RWPE2 (cell line): ENCODE measurements at regions not wholly inside any gene's neighbourhood (a gene's known extent, or its start where the extent isn't known, plus 50 kb on each side); places are given as distances from the start of the nearest gene placed in this dataset.
A peak's percentile ranks its signal among the peaks of the same experiment; 100 is the strongest.

Source experiments
- ATAC-seq: fragments of 200-7000 bp; cut with Tn5 transposase; 3 replicates; pipeline ENCODE4 v1.9.1; 2021; ENCODE audit warnings: low read depth
- DNase-seq: peaks from one replicate; pipeline ENCODE4 v3.0.0-alpha.2; 2020; ENCODE audit warnings: low spot score
- H3K27ac ChIP-seq: fragments of 450-650 bp; 2 replicates; pipeline ENCODE4 v1.5.1; 2017; ENCODE audit warnings: mild to moderate bottlenecking; ENCODE audit not compliant: poor library complexity, severe bottlenecking
- H3K27me3 ChIP-seq: fragments of 250-450 bp; sonication (Bioruptor Pico); 2 replicates; pipeline ENCODE4 v1.5.1; 2021; ENCODE audit warnings: mild to moderate bottlenecking, moderate library complexity; ENCODE audit not compliant: insufficient read depth, poor library complexity, severe bottlenecking
- H3K36me3 ChIP-seq: fragments of 250-450 bp; sonication (Bioruptor Pico); 2 replicates; pipeline ENCODE4 v1.5.1; 2020; ENCODE audit warnings: low read depth, mild to moderate bottlenecking, moderate library complexity
- H3K4me1 ChIP-seq: fragments of 250-450 bp; sonication (Bioruptor Pico); 2 replicates; pipeline ENCODE4 v1.5.1; 2021; ENCODE audit warnings: mild to moderate bottlenecking, moderate library complexity; ENCODE audit not compliant: insufficient read depth, poor library complexity, severe bottlenecking
- H3K4me3 ChIP-seq: fragments of 250-450 bp; sonication (Bioruptor Pico); 2 replicates; pipeline ENCODE4 v1.5.1; 2021; ENCODE audit warnings: mild to moderate bottlenecking, moderate library complexity; ENCODE audit not compliant: severe bottlenecking
- H3K9me3 ChIP-seq: fragments of 250-450 bp; sonication (Bioruptor Pico); 2 replicates; pipeline ENCODE4 v1.5.1; 2021; ENCODE audit warnings: mild to moderate bottlenecking, moderate library complexity; ENCODE audit not compliant: severe bottlenecking
- CTCF ChIP-seq: fragments of 450-650 bp; IDR thresholded peaks from one replicate; pipeline ENCODE4 v1.5.1; 2017; ENCODE audit warnings: mild to moderate bottlenecking, moderate library complexity; ENCODE audit not compliant: poor library complexity, severe bottlenecking

- no peaks in the 10 kb centered on the region for H3K4me1 ChIP-seq
- DNase-seq (no peak), ATAC-seq (no peak)
- no peak for TF ChIP-seq CTCF
- peaks cover 3% of the 10 kb centered on the region for H3K9me3 ChIP-seq
- no peak overlapping the region for H3K27ac ChIP-seq
- H3K36me3 ChIP-seq, result no peaks in the 10 kb centered on the region
- H3K4me3 ChIP-seq, result no peak overlapping the region
- peaks cover 81% of the 10 kb centered on the region for H3K27me3 ChIP-seq
These were observed 252.7 kb downstream of the TJP1 start for GRCh38 chr15:29569533-29570092.

GRCh38 chr15:29568840-29569532, 253.3 kb downstream of the TJP1 start:
- DNase-seq (no peak), ATAC-seq (peak; percentile 92)
- peaks cover 81% of the 10 kb centered on the region for H3K27me3 ChIP-seq
- H3K4me1 ChIP-seq, result no peaks in the 10 kb centered on the region
- no peak overlapping the region for H3K4me3 ChIP-seq
- H3K27ac ChIP-seq, result no peak overlapping the region
- TF ChIP-seq CTCF, result peak; percentile 75
- H3K36me3 ChIP-seq, result no peaks in the 10 kb centered on the region
- H3K9me3 ChIP-seq, result peaks cover 3% of the 10 kb centered on the region

DNA sequence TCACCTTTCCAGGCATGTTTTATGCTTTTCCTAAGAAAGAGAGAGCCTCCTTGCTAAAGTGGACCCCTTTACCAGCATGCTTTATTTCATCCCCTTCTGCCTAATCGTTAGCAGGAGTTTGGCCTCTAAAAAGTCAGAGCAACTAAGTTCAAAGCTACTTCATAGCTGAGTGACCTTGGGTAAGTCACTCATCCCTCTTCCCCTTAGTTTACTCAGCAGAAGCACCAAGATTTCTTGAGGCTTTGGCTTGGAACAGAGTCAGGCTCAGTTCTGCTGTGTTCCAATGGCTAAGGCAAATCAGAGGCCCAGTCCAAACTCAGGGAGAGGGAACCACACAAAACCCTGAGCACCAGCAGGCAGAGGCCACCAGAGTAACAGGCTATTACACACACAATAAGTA, 254.9 kb downstream of the TJP1 start:
- no peaks in the 10 kb centered on the region for H3K9me3 ChIP-seq
- TF ChIP-seq CTCF, result no peak
- H3K4me1 ChIP-seq, result no peaks in the 10 kb centered on the region
- ATAC-seq (no peak), DNase-seq (no peak)
- peaks cover 75% of the 10 kb centered on the region for H3K27me3 ChIP-seq
- H3K36me3 ChIP-seq, result no peaks in the 10 kb centered on the region
- H3K4me3 ChIP-seq, result no peak overlapping the region
- no peak overlapping the region for H3K27ac ChIP-seq

DNA sequence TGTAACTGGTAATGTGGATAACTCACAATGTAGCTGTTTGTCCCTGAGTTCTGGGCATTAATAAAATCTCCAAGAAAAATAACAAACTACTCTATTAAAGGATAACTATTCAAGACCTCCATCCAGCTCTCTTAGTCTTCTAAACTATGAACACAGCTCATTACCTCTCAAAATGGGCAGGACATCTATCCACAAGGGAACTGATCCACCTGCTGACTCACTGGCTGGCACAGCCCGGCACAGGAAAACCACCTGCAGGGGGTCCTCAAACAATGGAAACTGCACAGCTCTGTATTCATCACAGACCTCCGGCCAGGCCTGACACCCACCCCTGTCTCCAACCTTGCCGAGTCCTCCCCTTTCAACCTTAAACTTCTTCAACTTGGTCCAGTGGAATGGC, 255.4 kb downstream of the TJP1 start:
- no peak for TF ChIP-seq CTCF
- Histone ChIP-seq H3K9me3 (no peaks in the 10 kb centered on the region), H3K4me3 (no peak overlapping the region), H3K27ac (no peak overlapping the region), H3K4me1 (no peaks in the 10 kb centered on the region), H3K27me3 (peaks cover 71% of the 10 kb centered on the region), H3K36me3 (no peaks in the 10 kb centered on the region)
- ATAC-seq (no peak), DNase-seq (no peak)

DNA sequence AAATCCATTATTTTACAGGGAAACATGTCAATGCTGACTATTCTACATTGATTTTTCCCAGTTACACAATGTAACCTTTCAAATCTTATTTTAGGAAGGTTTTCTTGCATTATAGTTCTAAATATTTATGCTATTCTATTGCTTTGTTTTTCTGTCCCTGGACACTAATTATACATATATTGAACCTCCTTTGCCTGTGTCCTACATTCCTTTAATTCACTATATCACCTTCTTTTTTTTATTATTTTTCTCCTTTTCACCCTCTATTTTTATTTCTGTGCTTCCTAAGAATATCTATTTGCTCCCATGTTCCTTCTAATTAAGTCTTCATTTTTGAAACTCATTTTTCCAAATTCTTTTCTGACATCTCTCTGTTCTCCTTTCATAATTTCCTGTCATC, 259.2 kb downstream of the TJP1 start:
- TF ChIP-seq CTCF, result no peak
- DNase-seq, result no peak

More for the DNA sequence above, 259.2 kb downstream of the TJP1 start:
- no peaks in the 10 kb centered on the region for H3K36me3 ChIP-seq
- H3K4me1 ChIP-seq, result no peaks in the 10 kb centered on the region
- no peak for ATAC-seq
- H3K27me3 ChIP-seq, result peaks cover 53% of the 10 kb centered on the region
- no peaks in the 10 kb centered on the region for H3K9me3 ChIP-seq
- no peak overlapping the region for H3K27ac ChIP-seq
- H3K4me3 ChIP-seq, result no peak overlapping the region
